Fibroblast of lung (primary cell): ENCODE measurements at regions not wholly inside any gene's neighbourhood (a gene's known extent, or its start where the extent isn't known, plus 50 kb on each side); places are given as distances from the start of the nearest gene placed in this dataset.

Experiments used
- DNase-seq, 2 donors: peaks; one replicate each; pipeline versions ENCODE4 v3.0.0 to v3.0.0-alpha.2; 2010; ENCODE audit warnings: low read depth in 2 of 2
- H2AFZ ChIP-seq: 2 replicates; pipeline ENCODE4 v1.5.1; 2012; ENCODE audit warnings: low read length, control low read depth, inconsistent platforms
- H3K27ac ChIP-seq: 2 replicates; pipeline ENCODE4 v1.5.1; 2011; ENCODE audit warnings: low read length, control low read depth; ENCODE audit not compliant: insufficient read depth
- H3K27me3 ChIP-seq: 2 replicates; pipeline ENCODE4 v1.5.1; 2011; ENCODE audit warnings: mild to moderate bottlenecking, low read length; ENCODE audit not compliant: control insufficient read depth, insufficient read depth
- H3K36me3 ChIP-seq: 2 replicates; pipeline ENCODE4 v1.5.1; 2011; ENCODE audit warnings: low read length; ENCODE audit not compliant: control insufficient read depth, insufficient read depth
- H3K4me1 ChIP-seq: 2 replicates; pipeline ENCODE4 v1.5.1; 2011; ENCODE audit warnings: low read length; ENCODE audit not compliant: control insufficient read depth, insufficient read depth; ENCODE audit errors: extremely low read depth
- H3K4me2 ChIP-seq: 2 replicates; pipeline ENCODE4 v1.5.1; 2011; ENCODE audit warnings: low read length, control low read depth; ENCODE audit not compliant: insufficient read depth; ENCODE audit errors: extremely low read depth
- H3K4me3 ChIP-seq, 4 experiments: fragments of 200-600 bp in 1 of 4; sonication (generic) in 1 of 4; replicated peaks in 1 of 4; 2 replicates each; pipeline ENCODE4 v1.5.1; 2011 to 2016; ENCODE audit warnings: low read length in 4 of 4, low read depth in 3 of 4, mild to moderate bottlenecking in 3 of 4, control low read depth in 2 of 4, inconsistent platforms in 1 of 4, mixed read lengths in 1 of 4; ENCODE audit not compliant: insufficient read depth in 1 of 4; ENCODE audit errors: control extremely low read depth in 1 of 4
- H3K79me2 ChIP-seq: 2 replicates; pipeline ENCODE4 v1.5.1; 2012; ENCODE audit warnings: mild to moderate bottlenecking, low read length, inconsistent platforms; ENCODE audit not compliant: control insufficient read depth, insufficient read depth
- H3K9ac ChIP-seq: 2 replicates; pipeline ENCODE4 v1.5.1; 2011; ENCODE audit warnings: mild to moderate bottlenecking, low read length, control low read depth; ENCODE audit not compliant: insufficient read depth
- H3K9me3 ChIP-seq: 2 replicates; pipeline ENCODE4 v1.5.1; 2012; ENCODE audit warnings: low read depth, low read length; ENCODE audit not compliant: control insufficient read depth, insufficient read depth
- H4K20me1 ChIP-seq: 2 replicates; pipeline ENCODE4 v1.5.1; 2011; ENCODE audit warnings: low read length; ENCODE audit not compliant: control insufficient read depth, insufficient read depth; ENCODE audit errors: extremely low read depth
- CTCF ChIP-seq, 2 donors: IDR thresholded peaks in 1 of 2; conservative IDR thresholded peaks in 1 of 2; 1 replicate in 1 of 2; 2 replicates in 1 of 2; pipeline ENCODE4 v1.5.1; 2011 to 2012; ENCODE audit warnings: low read length in 2 of 2, control low read depth in 1 of 2, inconsistent platforms in 1 of 2, low read depth in 1 of 2, mild to moderate bottlenecking in 1 of 2
- EZH2 ChIP-seq: IDR thresholded peaks from 2 replicates; pipeline ENCODE4 v1.5.1; 2012; ENCODE audit warnings: low read length, control low read depth, mild to moderate bottlenecking; ENCODE audit errors: missing control alignments

- Histone ChIP-seq H3K4me3 (no peak overlapping the region), H3K27ac (no peak overlapping the region), H2AFZ (no peak overlapping the region), H3K36me3 (no peaks in the 10 kb centered on the region), H3K9me3 (no peaks in the 10 kb centered on the region), H4K20me1 (no peaks in the 10 kb centered on the region), H3K27me3 (no peaks in the 10 kb centered on the region), H3K79me2 (no peaks in the 10 kb centered on the region), H3K4me2 (no peak overlapping the region), H3K4me1 (no peaks in the 10 kb centered on the region), H3K9ac (no peak overlapping the region)
- no peak for DNase-seq
- TF ChIP-seq EZH2 = no peak
- no peak for TF ChIP-seq CTCF (conservative IDR thresholded peaks at IDR 0.05 in 1 of 2, IDR thresholded peaks at IDR 0.05 in 1 of 2; ENCODE audit: low read depth in 1 of 2, low read length in 2 of 2)
Measured at GRCh38 chr22:48335442-48336139, 1492.1 kb downstream of the BRD1 start.

- H4K20me1 ChIP-seq = no peaks in the 10 kb centered on the region
- H3K79me2 ChIP-seq = no peaks in the 10 kb centered on the region
- no peak overlapping the region for H3K4me3 ChIP-seq
- no peaks in the 10 kb centered on the region for H3K27me3 ChIP-seq
- H3K4me2 ChIP-seq = no peak overlapping the region
- TF ChIP-seq CTCF (conservative IDR thresholded peaks at IDR 0.05 in 1 of 2, IDR thresholded peaks at IDR 0.05 in 1 of 2; ENCODE audit: low read depth in 1 of 2, low read length in 2 of 2) = no peak
- TF ChIP-seq EZH2 = no peak
- no peak overlapping the region for H3K27ac ChIP-seq
- H3K9me3 ChIP-seq = no peaks in the 10 kb centered on the region
- no peak overlapping the region for H3K9ac ChIP-seq
- H3K4me1 ChIP-seq = no peaks in the 10 kb centered on the region
- DNase-seq = no peak
- no peak overlapping the region for H2AFZ ChIP-seq
- H3K36me3 ChIP-seq = no peaks in the 10 kb centered on the region
Measured at GRCh38 chr22:48334971-48335370, 1492.7 kb downstream of the BRD1 start.

- Histone ChIP-seq H3K36me3 (no peaks in the 10 kb centered on the region), H3K9me3 (no peaks in the 10 kb centered on the region), H3K4me3 (no peak overlapping the region), H3K27me3 (no peaks in the 10 kb centered on the region), H2AFZ (no peak overlapping the region), H3K4me1 (no peaks in the 10 kb centered on the region), H3K9ac (no peak overlapping the region), H3K79me2 (no peaks in the 10 kb centered on the region), H3K4me2 (no peak overlapping the region), H3K27ac (no peak overlapping the region), H4K20me1 (no peaks in the 10 kb centered on the region)
- TF ChIP-seq EZH2 (no peak), CTCF (conservative IDR thresholded peaks at IDR 0.05 in 1 of 2, IDR thresholded peaks at IDR 0.05 in 1 of 2; ENCODE audit: low read depth in 1 of 2, low read length in 2 of 2) (no peak)
- no peak for DNase-seq
Measured at GRCh38 chr22:48333816-48334735, 1493.6 kb downstream of the BRD1 start.
